NCI-H2196 (cell line): ENCODE measurements at regions not wholly inside any gene's neighbourhood (a gene's known extent, or its start where the extent isn't known, plus 50 kb on each side); places are given as distances from the start of the nearest gene placed in this dataset.

Experiments used
- DNase-seq: peaks from one replicate; lab custom pipeline; 2025; ENCODE audit not compliant: unreplicated experiment; lab: John Stamatoyannopoulos, UW

DNA sequence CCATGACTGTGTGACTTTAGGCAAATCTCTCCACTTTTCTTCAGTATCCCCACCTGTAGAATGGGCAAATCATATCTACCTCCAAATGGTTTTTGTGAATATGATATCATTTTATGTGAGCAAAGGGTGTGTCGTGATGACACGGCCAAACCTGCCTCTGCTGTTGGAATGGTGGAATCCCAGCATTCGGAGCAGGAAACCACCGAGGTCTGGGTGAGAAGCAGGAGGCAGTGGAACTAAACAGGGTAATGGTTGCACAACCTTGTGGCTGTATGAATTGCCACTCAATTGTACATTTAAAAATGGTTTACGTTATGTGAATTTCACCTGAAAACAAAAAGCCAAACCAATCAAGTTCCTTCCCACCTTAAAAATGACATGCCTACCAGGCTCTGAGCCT, 131.4 kb upstream of the ZMIZ1 start:
- DNase-seq, result no peak

DNA sequence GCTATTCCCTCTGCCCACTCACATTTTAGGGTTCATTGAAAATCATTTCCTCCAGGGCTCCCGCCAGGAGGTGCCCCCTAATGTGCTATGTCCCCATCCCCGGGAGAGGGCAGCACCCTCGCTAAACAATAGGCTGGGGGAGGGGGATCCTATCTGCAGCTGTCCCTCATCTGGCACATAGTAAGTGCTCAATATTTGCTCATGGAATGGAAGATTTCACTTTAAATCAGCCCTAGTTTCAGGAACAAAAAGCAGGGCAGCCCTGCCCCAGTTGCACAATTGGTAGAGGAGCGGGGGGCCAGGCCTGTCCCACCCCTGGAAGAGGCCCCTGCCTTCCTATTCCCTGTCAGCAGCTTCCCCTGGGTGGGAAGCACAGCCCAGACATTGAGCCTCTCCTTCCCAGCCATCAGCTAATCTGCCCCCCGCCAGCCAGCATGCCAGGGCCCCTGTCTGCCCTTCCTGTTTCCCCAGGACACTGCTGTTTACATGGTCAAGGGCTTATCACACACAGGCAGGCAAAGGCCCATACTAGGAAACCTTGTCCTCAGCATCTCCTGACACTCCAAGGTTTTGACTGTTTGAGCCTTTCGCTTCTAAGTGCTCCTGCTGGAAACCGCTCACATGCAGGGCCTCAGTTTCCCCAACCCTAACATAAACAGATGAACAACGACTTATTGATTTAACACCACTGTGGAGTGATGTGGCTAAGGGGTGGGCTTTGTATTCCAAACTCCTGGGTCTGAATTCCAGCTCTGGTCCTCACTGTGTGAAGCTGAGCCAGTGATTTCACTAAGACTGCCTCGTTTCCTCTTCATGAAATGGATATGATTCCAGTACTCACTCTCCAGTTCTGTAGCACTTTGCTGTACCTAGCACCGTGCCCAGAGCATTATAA, 130.7 kb upstream of the ZMIZ1 start:
- DNase-seq, result no peak

DNA sequence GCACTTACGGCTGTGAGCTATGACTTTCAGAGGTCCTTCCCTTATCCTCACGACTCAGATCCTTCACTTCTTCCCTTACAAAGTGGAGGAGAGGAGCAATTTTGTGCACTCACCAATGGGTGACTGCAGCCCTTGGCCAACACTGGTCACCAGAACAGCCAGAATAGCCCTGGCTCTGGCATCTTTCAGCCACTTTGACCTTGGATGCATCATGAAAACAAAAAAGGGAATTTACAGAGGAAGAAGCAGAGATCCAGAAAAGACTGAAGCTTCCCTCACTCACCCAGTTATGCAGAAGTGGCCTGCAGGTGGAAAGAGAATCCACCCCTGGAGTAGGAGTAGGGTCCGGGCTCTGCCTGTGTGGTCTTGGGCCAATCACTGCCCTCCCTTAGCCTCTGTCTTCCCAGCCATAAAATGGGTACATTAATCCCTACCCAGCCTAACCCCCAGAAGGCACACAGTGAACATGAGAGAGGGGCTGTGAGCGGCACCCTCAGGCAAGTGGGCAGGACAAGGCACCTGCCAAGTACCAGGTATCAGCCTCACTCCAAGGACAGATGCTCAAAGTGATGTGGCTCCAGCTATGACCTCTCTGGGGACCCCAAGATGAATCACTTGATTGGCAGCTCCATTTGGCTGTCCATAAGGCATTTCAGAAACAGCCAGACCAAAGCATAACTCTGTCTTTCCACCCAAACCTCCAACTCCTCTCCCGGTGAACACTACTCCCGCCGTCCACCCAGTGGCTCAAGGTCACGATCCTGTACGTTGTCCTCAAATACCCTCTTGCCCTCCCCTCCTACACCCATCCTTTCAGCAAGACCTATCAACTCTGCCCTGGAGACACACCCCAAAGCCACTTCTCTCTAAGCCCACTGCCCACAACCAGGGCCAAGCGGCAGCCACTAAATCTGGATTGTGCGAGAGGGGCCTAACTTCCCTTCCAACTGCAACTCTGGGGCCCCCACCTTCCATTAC, 129.8 kb upstream of the ZMIZ1 start:
- no peak for DNase-seq

DNA sequence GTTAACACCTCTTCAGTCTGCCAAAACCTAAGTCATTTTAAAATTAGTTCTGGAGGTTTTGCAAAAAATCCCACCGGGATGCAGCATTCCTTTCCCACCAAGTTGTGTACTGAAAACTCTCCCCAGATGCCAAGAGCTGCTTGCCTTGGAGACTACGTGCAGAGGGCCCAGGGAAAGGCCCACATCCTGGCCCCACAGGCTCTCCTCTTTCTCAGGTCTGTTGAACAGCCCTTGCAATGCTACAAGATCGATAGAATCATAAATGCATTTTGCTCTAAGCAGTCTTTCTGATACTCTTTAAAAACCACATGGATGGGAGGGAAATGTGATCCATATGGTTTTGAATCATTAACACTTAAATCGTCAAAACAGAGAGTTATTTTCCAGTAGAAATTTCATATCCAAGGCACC, 126.7 kb upstream of the ZMIZ1 start:
- no peak for DNase-seq

DNA sequence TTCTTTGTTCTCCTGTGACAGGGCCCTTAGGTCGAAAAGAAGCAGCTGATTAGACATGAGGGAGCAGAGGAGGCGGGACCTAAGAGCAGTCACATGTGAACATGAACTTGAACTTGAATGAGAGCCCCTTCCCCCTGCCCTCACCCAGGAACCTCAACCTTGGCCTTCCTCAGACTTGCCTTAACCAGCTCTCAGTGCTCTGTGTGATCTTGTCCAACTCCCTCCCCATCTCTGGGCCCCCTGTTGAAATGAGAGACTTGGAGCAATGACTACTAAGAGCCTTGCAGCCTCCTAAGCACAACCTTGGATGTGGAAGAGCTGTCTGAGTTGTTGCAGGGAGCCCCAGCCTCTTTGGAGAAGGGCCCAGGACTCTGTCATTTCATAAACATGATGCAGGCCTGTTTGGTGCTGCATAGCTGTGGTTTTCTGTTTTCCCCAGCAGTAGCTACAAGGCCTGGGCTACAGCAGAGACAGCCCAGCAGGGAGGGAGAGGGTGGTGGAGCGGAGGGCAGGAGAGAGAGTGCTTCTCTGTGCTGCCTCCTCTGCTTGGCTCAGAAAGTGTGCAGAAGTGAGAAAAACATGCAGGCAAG, 123.9 kb upstream of the ZMIZ1 start:
- no peak for DNase-seq

DNA sequence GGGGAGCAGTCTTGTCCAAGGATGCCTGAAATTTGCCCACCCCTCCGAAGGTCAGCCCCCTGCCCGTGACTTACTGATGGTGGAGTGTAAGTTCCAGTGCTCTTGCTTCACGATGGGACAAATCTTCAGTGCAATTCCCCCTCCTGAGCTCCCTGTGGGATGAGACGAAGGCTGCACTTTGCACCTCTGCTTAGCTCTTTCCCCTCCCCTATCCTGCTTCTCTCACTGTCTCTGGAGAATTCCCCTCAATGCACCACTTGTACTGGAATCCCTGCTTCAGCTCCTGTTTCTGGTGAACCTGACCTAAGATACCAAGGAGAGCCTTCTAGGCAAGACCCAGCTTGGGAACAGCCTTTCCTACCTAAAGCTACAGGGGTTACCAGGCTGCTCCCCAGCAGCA, 122.9 kb upstream of the ZMIZ1 start:
- no peak for DNase-seq

DNA sequence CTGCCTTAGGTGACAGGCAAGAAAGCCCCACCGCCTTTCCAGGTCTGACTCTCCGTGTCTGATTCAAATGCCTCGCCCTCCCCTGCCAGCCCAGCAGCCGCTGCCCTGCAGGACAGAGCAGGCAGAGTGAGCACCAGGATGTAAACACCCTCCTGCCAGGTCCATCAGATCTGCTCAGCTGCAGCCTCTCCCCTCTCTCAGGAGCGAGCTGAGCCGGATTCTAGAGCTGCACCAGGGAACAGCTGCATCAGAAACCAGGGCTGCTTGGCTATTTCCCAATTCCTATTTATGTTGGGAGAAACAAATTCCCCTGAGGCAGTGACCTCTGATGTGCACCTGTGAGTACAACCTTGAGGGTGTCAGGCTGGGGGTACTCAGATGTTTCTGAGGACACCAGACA, 121.5 kb upstream of the ZMIZ1 start:
- peak; percentile 3 for DNase-seq

DNA sequence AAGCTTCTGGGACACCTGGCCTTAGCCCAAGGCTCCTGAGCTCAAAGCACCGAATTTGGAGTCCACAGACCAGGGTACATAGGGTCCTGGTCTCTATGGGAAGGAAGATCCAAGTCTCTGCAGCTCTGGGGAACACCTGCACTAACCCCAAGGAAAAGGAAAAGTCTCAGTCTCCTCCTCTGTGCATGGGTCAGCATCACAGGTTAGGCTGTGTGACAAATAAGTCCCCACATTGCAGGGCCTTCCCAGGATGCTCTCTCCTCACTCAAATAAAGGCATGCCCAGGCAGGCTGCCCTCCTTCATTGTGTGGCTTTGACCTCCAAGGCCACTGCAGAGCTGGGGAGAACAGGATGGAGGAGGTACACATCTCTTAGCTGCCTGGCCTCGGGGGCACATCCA, 121.0 kb upstream of the ZMIZ1 start:
- DNase-seq, result no peak

DNA sequence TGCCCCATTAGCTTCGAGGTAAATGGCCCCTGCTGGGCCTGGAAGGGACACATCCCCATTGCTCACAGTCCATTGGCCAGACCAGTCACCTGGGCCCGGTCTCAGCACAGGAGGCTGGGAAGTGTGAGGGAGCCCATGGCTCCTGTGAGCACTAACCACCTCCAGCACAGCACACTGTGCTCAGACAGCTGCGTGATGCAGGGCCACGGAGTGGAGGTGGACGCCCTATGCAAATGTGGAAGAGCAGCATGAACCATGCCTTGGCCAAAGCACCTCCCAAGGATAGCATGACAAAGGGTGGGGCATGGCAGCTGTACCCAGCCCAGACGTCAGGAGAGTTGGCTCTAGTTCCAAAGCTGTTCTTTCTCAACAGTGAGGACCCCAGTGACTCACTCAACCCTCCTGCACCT, 120.1 kb upstream of the ZMIZ1 start:
- DNase-seq, result no peak

DNA sequence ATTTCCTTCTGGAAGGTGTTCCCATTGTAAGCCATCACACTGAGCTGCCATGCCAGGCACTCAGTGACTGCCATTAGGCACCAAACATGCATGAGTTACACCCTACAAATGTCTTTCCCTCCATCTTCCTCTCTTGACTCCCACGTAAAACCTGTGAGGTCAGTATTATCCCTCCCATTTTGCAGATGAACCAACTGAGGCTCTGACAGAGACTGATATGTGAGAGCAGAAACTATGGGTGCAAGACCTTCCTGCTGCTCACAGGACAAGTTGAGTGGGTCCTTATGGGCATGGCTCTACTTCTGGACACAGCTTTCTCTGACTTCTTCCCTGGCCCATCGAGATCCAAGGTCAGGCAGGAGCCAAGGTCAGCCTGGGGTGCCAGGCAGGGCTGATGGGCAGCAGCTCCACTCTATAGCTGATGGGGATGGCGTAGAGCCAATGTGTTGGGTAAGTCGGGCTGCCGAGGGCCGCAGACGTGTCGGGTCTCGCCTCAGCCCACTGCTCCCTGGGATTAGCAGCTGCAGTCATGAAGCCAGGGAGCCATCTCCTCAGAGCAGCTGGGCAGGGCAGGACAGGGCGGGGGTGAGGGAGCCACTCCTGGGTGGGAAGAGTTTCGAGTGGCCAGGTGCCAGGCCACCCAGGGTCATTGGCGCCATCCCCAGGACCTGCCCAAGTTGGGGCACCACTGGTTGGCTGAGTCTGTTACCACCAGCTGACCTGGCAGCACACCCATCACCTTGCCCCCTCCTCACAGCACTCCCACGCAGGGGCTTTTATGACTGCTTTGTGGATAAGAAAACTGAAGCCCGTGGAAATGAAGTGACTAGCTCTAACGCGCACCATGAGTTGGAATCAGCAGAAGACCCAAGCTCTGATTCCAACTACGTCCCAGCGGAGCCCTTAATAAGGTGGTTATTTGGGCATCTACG, 117.8 kb upstream of the ZMIZ1 start:
- peak; percentile 56 for DNase-seq

DNA sequence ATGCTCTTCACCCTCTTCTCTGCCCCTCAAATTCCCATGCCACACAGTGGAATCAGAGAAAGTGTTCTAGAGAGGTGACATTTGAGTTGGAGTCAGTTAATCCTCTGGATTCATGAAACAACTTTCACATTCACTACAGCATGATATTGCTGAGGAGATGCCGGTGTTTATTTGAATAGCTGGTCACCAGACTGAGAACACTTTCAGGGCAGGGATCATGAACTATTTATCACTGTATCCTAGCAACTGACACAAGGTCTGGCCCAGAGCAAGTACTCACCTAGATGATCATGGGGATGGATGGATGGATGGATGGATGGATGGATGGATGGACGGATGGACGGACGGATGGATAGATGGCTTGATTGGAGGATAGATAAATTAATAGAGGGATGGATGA, 116.7 kb upstream of the ZMIZ1 start:
- peak; percentile 39 for DNase-seq

DNA sequence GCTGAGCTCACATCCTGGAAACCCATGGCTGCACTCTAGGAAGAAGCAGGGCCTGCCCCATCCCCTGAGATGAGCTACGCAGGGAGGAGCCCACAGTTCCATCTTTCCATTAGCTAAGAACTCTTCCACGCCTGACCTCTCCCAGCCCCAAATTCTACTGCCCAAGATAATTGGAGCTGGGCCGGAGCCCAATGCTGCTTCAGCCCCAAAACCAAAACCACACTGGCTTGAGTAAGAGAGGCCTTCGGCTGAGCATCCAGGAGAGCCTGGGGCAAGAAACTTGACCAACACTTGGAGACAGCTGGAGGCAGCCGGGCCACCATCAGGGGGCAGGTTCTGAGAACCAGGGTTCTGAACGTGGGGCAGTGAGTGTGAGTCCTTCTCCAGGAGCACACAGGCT, 116.1 kb upstream of the ZMIZ1 start:
- no peak for DNase-seq

DNA sequence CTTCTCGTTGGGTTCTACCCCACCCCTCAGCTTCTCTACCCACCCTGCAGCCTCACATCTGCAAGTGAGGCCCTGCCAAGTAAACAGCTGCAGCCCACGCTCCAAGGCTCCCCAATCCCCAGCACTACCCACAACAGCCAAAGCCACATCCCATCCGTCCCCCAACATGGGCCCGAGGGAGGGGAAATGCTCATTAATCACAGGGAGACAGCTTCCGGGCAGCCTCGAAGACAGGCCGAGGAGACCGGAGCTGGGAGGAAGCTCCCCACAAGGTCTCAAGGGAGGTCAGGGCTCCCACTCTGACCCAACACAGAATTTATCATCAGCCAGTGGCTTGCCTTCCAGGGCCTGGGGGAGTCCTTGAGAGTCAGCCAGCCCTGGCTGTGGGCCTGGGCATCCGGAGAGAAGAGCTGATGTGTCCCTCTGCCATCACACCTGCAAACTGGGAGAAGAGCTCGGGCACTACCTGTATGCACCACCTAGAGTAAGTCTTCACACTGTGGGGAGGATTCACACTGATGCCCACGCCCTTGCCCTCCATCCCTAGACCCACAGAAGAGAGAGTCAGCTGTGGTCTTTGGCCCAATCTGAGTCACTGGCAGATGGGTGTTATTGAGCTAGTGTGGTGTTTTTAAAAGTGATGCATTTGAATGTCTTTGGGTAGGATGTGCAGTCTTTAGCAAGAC, 115.5 kb upstream of the ZMIZ1 start:
- DNase-seq, result no peak

DNA sequence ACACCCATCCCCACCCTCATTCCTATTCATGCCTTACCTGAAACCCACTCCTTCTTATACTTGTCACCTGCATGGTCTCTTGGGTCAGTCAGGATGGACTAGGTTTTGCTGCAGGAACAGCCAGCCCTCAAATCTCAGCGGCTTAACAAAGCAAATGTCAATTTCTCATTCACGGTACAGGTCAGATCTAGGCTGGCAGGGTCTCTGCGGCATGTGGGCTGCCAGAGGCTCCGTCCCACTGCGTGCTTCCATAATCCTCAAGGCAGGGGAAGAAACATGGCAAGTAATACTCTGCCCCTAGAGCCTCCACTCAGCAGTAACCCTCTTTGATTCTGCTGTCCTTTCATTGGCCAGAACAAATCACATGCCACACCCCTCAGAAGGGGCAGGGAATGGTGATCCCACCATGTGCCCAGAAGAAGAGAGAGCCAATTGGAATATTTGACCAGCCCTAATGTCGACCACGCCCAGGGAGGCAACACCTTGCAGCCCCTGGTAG, 114.9 kb upstream of the ZMIZ1 start:
- DNase-seq, result no peak

DNA sequence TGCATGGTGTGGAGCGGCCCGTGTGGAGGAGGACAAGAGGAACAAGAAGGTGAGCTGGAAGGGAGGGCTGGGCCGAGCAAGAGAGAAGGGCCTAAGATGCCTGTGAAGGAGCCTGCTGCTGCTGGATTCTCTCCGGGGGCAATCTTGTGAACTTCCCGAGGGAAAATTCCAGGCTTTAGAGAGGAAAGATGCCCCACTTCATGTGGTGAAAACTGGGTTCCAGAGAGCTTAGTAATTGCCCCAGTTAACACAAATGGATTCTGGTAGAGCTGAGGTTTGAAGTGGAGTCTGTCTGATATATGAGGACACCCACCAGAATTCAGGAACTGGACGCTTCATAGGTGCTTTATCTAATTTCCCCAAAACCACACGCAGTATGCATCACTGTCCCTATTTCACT, 114.1 kb upstream of the ZMIZ1 start:
- DNase-seq, result no peak

DNA sequence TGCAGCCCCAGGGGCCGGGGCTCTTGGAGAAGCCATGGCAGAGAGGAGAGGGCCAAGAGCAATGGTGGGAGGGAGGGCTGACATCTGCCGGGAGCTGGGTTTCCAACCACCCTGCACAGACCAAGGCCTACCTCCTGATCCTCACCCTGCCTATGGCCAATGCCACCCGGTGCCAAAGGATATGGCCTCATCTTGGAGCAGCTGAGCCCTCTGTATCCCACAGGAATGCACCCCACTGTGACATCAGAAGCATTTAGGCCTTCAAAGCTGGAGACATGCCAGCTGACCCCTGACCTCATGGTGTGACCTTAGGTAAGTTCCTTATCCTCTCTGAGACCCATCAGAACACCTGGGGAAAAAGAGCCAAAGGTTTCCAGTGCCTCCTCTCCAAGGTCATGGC, 113.6 kb upstream of the ZMIZ1 start:
- DNase-seq, result no peak

DNA sequence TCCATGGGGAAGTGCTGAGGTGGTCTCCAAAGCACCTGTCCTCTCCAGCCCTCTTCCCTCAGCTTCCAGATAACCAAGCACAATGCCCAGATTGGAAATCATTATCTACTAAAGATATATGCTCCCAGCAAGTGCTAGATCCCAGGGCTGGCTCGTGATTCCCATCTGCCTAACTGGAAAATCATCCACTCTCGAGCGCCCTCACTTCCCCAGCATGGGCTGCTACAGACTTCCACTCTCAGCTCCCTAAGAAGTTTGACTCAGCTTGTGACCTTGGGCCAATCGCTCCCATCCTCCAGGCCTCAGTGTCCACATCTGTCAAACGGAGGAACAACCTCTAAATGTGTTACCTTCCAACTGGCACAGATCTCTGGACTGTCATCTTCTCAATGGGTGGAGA, 112.4 kb upstream of the ZMIZ1 start:
- DNase-seq, result no peak

DNA sequence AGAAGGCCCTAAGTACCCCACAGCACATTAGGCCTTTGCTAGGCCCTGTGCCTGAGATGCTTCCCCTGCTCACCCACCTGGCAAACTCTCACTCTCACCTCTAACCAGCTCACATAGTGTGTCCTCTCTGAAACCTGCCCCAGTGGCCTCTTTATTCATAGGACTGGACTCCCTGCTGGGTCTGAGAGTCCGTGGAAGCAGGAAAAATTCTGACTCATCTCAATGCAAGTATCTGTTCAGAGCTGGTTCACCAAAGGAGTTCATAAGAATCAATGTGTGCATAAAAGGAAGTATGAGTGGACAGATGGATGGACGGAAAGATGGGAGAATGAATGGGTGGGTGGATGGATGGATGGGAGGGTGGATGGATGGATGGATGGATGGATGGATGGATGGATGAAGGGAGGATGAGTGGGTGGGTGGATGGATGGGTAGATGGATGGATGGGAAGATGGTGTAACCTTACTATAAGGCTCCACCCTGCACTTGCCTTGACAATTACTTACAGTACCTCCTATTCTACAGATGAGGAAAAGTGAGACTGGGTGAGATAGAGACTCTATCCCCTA, 111.2 kb upstream of the ZMIZ1 start:
- DNase-seq, result no peak

DNA sequence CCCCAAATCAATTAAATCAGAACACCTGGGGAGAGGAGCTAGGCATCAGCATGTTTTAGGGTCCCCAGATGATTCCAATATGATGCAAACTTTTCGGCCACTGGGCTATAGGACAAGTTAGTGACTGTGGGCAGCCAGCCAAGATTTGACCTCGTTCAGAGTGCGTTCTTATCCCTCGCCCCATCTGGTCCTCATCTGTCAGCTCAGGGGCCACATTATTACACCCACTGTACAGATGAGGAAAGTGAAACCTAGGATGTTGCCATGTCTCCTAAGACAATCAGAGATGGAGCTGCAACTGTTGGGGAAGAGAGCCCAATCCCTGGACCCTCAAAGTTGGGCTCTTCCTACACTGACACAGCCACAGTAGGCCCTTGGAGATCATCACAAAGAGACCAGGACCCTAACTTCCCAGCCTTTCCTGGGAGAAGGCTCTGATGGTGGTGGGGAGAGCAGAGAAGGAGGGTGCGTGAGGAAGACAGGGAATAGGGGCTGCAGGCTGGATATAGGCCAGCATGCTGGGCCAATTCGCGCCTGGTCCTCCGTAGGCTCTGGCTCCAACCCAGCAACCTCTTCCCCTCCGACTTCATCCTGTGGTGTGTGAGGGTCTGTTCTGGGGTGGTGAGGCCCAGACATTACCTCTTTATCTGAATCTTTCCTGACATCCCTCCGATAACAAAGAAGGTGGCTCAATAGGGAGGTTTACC, 109.4 kb upstream of the ZMIZ1 start:
- DNase-seq, result no peak
